ENCODE measurements at regions not wholly inside any gene's neighbourhood (a gene's known extent, or its start where the extent isn't known, plus 50 kb on each side); places are given as distances from the start of the nearest gene placed in this dataset.

DNA sequence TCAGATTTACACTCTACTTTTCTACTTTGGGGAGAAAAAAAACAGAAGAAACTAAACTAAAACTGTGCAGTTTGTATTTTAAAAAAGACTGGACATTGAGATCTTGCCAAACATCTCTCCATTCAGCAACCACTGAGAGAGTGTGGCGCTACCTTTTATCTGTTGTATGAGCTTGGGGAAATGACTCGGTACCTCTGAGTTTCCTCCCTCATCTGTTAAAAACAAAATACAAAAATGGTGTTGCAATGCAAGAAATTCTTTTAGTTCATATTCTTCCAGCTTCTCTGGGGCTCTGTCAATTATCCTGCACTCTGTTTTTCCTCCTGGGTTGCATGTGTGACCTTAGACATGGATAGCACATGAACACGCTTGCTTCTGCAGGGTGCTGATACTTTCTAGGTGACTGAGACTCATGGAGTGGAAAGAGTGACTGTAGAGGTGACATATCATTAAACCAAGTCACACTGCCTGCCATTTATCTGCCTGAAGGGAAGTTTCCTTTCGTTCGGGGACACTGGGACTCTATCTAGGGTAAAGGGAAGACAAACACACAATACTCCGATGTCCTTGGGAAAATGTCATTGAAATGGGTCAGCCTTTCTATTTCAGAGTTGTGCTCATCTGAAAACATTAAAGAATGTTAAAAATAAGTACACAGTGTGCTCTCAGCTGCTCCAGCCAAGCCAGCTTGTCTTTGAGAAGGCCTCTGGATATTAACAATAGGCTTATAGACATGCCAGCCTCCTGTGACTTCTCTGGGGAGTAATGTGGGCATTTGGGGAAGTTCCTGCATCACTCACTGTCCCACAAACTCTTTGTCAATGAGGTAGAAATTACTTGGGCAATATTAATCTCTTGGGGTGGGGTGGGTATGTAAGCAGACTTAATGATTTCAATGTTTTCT is 91.4 kb downstream of the TRIB2 start:
- no peak overlapping the region for H3K27ac ChIP-seq
- TF ChIP-seq, protein P1, sequence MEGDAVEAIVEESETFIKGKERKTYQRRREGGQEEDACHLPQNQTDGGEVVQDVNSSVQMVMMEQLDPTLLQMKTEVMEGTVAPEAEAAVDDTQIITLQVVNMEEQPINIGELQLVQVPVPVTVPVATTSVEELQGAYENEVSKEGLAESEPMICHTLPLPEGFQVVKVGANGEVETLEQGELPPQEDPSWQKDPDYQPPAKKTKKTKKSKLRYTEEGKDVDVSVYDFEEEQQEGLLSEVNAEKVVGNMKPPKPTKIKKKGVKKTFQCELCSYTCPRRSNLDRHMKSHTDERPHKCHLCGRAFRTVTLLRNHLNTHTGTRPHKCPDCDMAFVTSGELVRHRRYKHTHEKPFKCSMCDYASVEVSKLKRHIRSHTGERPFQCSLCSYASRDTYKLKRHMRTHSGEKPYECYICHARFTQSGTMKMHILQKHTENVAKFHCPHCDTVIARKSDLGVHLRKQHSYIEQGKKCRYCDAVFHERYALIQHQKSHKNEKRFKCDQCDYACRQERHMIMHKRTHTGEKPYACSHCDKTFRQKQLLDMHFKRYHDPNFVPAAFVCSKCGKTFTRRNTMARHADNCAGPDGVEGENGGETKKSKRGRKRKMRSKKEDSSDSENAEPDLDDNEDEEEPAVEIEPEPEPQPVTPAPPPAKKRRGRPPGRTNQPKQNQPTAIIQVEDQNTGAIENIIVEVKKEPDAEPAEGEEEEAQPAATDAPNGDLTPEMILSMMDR (conservative IDR thresholded peaks at IDR 0.05) = no peak
- no peak for TF ChIP-seq ZFX (IDR thresholded peaks at IDR 0.05)

GRCh38 chr2:12809526-12809925 is 92.8 kb downstream of the TRIB2 start:
- no peak overlapping the region for H3K27ac ChIP-seq
- TF ChIP-seq ZFX (IDR thresholded peaks at IDR 0.05) = no peak
- TF ChIP-seq, protein P1 (conservative IDR thresholded peaks at IDR 0.05) = no peak

DNA sequence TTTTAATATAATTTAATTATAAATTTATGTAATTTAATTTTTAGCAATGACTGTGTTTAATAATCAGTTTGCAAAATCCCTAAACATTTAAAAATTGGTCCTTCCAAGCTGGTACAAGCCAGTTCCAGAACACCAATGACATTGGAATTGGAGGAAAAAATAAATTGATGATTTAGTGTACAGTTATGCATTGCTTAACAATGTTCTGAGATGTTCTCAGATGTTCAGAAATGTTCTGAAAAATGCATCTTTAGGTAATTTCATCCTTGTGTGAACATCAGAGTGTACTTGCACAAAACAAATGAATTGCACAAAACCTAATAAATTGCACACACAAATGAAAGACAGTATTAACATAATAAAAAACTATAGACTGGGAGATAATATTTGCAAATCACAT is 95.2 kb downstream of the TRIB2 start:
- H3K27ac ChIP-seq = no peak overlapping the region
- TF ChIP-seq, protein P1 (conservative IDR thresholded peaks at IDR 0.05) = no peak
- no peak for TF ChIP-seq ZFX (IDR thresholded peaks at IDR 0.05)

- TF ChIP-seq, protein P1 (conservative IDR thresholded peaks at IDR 0.05) = no peak
- TF ChIP-seq ZFX (IDR thresholded peaks at IDR 0.05) = no peak
- no peak overlapping the region for H3K27ac ChIP-seq
Observed at GRCh38 chr2:12813166-12813565, 96.4 kb downstream of the TRIB2 start.

DNA sequence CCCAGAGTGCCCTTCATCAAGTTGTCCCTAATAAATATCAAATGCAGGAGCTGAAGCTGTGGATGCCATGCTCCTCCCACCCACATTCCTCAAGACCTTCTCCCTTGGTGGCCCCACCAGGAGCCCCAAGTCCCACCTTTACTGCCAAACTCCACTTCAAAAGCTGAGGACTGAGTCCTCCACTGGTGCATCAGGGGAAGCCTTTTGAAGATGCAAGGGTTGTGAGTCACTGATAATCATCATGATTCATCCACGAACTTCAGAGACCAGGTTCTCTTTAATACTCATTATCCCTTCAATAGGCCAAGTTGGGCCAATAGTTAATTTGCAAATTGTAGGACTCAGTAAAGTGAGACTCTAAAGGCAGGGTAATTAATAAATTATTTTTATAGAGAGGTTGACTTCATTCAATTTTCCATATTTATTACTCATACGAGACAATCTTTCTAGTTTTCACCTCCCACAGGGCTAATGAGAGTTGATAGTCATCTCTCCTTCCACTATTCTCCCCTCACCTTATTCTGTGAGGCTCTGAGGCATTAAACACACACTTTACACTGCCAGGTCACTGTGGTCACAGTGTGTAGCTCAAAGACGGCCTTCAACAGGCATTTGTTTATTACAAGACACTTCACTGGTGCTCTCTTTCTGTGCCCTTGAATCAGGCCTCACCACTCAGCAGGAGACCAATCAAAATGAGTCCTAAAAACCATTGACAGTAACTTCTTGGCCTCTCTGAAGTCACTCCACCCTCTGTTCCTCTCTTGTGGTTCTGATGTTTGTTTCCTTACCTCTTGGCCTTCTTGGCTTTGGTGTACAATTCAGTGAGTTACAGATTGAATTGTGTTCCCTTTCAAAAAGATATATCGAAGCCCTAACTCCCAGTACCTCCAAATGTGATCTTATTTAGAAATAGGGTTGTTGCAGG is 99.9 kb downstream of the TRIB2 start:
- TF ChIP-seq, protein P1 (conservative IDR thresholded peaks at IDR 0.05) = no peak
- no peak overlapping the region for H3K27ac ChIP-seq

- no peak overlapping the region for H3K27ac ChIP-seq
- TF ChIP-seq, protein P1 (conservative IDR thresholded peaks at IDR 0.05) = no peak
- TF ChIP-seq ZFX (IDR thresholded peaks at IDR 0.05) = no peak
Observed at GRCh38 chr2:12817870-12818269, 101.1 kb downstream of the TRIB2 start.

Measured in C4-2B (cell line).